Astrocyte (in vitro differentiated cells and primary cell): ENCODE measurements at regions not wholly inside any gene's neighbourhood (a gene's known extent, or its start where the extent isn't known, plus 50 kb on each side); places are given as distances from the start of the nearest gene placed in this dataset.
"Not testable (repeated sequence)": the region's sequence is repeated elsewhere in the genome, so short reads cannot be mapped to it uniquely, and the experiment has no call there.

Source experiments
- DNase-seq: peaks from one replicate; pipeline ENCODE4 v3.0.0-alpha.2; 2010; ENCODE audit warnings: low read depth
- FAIRE-seq: peaks from 2 replicates; lab custom pipeline; 2011; peaks lifted over from hg19 to GRCh38; lab: Jason Lieb, UNC
- H2AFZ ChIP-seq: 2 replicates; pipeline ENCODE4 v1.6.0; 2012; ENCODE audit warnings: low read depth, low read length, inconsistent platforms
- H3K27ac ChIP-seq: 2 replicates; pipeline ENCODE4 v1.5.1; 2011; ENCODE audit warnings: low read depth, low read length, inconsistent platforms
- H3K27me3 ChIP-seq: 2 replicates; pipeline ENCODE4 v1.6.0; 2011; ENCODE audit warnings: low read length, inconsistent platforms; ENCODE audit not compliant: insufficient read depth
- H3K36me3 ChIP-seq: 2 replicates; pipeline ENCODE4 v1.5.1; 2011; ENCODE audit warnings: low read length, inconsistent platforms; ENCODE audit not compliant: insufficient read depth
- H3K4me1 ChIP-seq: 2 replicates; pipeline ENCODE4 v1.5.1; 2011; ENCODE audit warnings: low read length, inconsistent platforms; ENCODE audit not compliant: insufficient read depth
- H3K4me2 ChIP-seq: 2 replicates; pipeline ENCODE4 v1.6.0; 2012; ENCODE audit warnings: low read length, inconsistent platforms
- H3K4me3 ChIP-seq: 2 replicates; pipeline ENCODE4 v1.5.1; 2011; ENCODE audit warnings: low read depth, mild to moderate bottlenecking, low read length, inconsistent platforms; ENCODE audit not compliant: insufficient read depth
- H3K79me2 ChIP-seq: 2 replicates; pipeline ENCODE4 v1.6.0; 2012; ENCODE audit warnings: mild to moderate bottlenecking, low read length, inconsistent platforms; ENCODE audit not compliant: insufficient read depth
- H3K9ac ChIP-seq: 2 replicates; pipeline ENCODE4 v1.6.0; 2012; ENCODE audit warnings: mild to moderate bottlenecking, low read length, inconsistent platforms
- H3K9me3 ChIP-seq: 2 replicates; pipeline ENCODE4 v1.5.1; 2012; ENCODE audit warnings: low read depth, mild to moderate bottlenecking, low read length, inconsistent platforms; ENCODE audit not compliant: insufficient read depth
- H4K20me1 ChIP-seq: 2 replicates; pipeline ENCODE4 v1.6.0; 2012; ENCODE audit warnings: low read length, inconsistent platforms; ENCODE audit not compliant: insufficient read depth
- H3K27ac Mint-ChIP-seq: one replicate; pipeline ENCODE4 v1.8.0; 2021; ENCODE audit warnings: mild to moderate bottlenecking, mixed read lengths; ENCODE audit not compliant: unreplicated experiment
- H3K27me3 Mint-ChIP-seq: one replicate; pipeline ENCODE4 v1.8.0; 2021; ENCODE audit warnings: low read depth, mixed read lengths; ENCODE audit not compliant: unreplicated experiment
- H3K36me3 Mint-ChIP-seq: one replicate; pipeline ENCODE4 v1.8.0; 2021; ENCODE audit warnings: low read depth, mixed read lengths; ENCODE audit not compliant: unreplicated experiment
- H3K4me1 Mint-ChIP-seq: one replicate; pipeline ENCODE4 v1.8.0; 2021; ENCODE audit warnings: low read depth, mixed read lengths; ENCODE audit not compliant: unreplicated experiment
- H3K4me3 Mint-ChIP-seq: one replicate; pipeline ENCODE4 v1.8.0; 2021; ENCODE audit warnings: mild to moderate bottlenecking, moderate library complexity, mixed read lengths; ENCODE audit not compliant: unreplicated experiment
- H3K9me3 Mint-ChIP-seq: one replicate; pipeline ENCODE4 v1.8.0; 2021; ENCODE audit warnings: mild to moderate bottlenecking, mixed read lengths; ENCODE audit not compliant: unreplicated experiment
- EZH2 ChIP-seq: IDR thresholded peaks from 2 replicates; pipeline ENCODE4 v1.6.1; 2012; ENCODE audit warnings: mild to moderate bottlenecking, low read length, inconsistent platforms; ENCODE audit not compliant: insufficient read depth
- TF ChIP-seq, protein P1 (sequence below): IDR thresholded peaks from 2 replicates; pipeline ENCODE4 v1.5.1; 2011; ENCODE audit warnings: low read depth, mild to moderate bottlenecking, inconsistent platforms, low read length, moderate library complexity; ENCODE audit not compliant: insufficient read depth

DNA sequence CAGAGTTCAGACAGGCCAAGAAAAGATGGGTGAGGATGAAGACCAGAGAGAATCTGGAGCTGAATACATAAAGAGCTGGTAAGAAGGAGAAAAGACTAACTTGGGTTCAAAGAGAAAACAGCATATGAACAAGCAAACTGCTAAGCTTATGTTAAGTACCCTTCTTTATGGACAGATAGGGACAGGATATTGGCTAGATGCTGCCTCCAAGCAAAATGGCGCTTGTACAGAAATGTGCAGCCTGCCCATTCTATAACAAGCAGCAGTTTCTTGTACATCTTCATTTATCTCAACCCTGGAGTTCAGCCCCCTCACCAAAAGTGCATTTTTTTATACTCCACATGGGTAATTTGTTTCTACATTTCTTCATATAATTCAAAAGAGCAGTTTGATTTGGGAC, 184.5 kb downstream of the RMST start:
- FAIRE-seq (no peak), DNase-seq (no peak)
- no peak overlapping the region for H3K27ac Mint-ChIP-seq
- H3K4me2 ChIP-seq, result no peak overlapping the region
- H3K36me3 ChIP-seq, result no peaks in the 10 kb centered on the region
- no peaks in the 10 kb centered on the region for H4K20me1 ChIP-seq
- no peaks in the 10 kb centered on the region for H3K9me3 ChIP-seq
- H3K27me3 ChIP-seq, result no peaks in the 10 kb centered on the region
- no peak overlapping the region for H2AFZ ChIP-seq
- no peak overlapping the region for H3K4me3 ChIP-seq
- no peaks in the 10 kb centered on the region for H3K27me3 Mint-ChIP-seq
- peaks cover 5% of the 10 kb centered on the region for H3K4me1 Mint-ChIP-seq
- TF ChIP-seq, protein P1, sequence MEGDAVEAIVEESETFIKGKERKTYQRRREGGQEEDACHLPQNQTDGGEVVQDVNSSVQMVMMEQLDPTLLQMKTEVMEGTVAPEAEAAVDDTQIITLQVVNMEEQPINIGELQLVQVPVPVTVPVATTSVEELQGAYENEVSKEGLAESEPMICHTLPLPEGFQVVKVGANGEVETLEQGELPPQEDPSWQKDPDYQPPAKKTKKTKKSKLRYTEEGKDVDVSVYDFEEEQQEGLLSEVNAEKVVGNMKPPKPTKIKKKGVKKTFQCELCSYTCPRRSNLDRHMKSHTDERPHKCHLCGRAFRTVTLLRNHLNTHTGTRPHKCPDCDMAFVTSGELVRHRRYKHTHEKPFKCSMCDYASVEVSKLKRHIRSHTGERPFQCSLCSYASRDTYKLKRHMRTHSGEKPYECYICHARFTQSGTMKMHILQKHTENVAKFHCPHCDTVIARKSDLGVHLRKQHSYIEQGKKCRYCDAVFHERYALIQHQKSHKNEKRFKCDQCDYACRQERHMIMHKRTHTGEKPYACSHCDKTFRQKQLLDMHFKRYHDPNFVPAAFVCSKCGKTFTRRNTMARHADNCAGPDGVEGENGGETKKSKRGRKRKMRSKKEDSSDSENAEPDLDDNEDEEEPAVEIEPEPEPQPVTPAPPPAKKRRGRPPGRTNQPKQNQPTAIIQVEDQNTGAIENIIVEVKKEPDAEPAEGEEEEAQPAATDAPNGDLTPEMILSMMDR, result no peak
- TF ChIP-seq EZH2, result no peak
- H3K36me3 Mint-ChIP-seq, result no peaks in the 10 kb centered on the region
- no peaks in the 10 kb centered on the region for H3K79me2 ChIP-seq
- no peak overlapping the region for H3K4me3 Mint-ChIP-seq
- H3K9ac ChIP-seq, result no peak overlapping the region
- H3K27ac ChIP-seq, result no peak overlapping the region
- H3K4me1 ChIP-seq, result peaks cover 5% of the 10 kb centered on the region
- peaks cover 3% of the 10 kb centered on the region for H3K9me3 Mint-ChIP-seq

- Histone ChIP-seq H3K27ac (no peak overlapping the region), H3K4me3 (no peak overlapping the region), H3K27me3 (no peaks in the 10 kb centered on the region), H3K36me3 (no peaks in the 10 kb centered on the region), H3K4me2 (no peak overlapping the region), H3K4me1 (peaks cover 5% of the 10 kb centered on the region), H2AFZ (no peak overlapping the region), H3K9me3 (no peaks in the 10 kb centered on the region), H4K20me1 (no peaks in the 10 kb centered on the region), H3K9ac (no peak overlapping the region), H3K79me2 (no peaks in the 10 kb centered on the region)
- H3K27ac Mint-ChIP-seq, result peak overlapping the region; percentile 80
- H3K9me3 Mint-ChIP-seq, result peaks cover 3% of the 10 kb centered on the region
- FAIRE-seq, result no peak
- H3K4me1 Mint-ChIP-seq, result peaks cover 5% of the 10 kb centered on the region
- H3K27me3 Mint-ChIP-seq, result no peaks in the 10 kb centered on the region
- TF ChIP-seq EZH2, result no peak
- TF ChIP-seq, protein P1, result no peak
- DNase-seq, result peak; percentile 72
- no peak overlapping the region for H3K4me3 Mint-ChIP-seq
- no peaks in the 10 kb centered on the region for H3K36me3 Mint-ChIP-seq
Observed at GRCh38 chr12:97650242-97650641, 187.6 kb downstream of the RMST start.

GRCh38 chr12:97656548-97656947, 193.9 kb downstream of the RMST start:
- not testable (repeated sequence) for H3K27me3 ChIP-seq, H2AFZ ChIP-seq, H3K4me1 ChIP-seq, H3K27ac ChIP-seq, FAIRE-seq, H3K27ac Mint-ChIP-seq, H3K9me3 ChIP-seq, DNase-seq, H3K4me1 Mint-ChIP-seq, H3K36me3 Mint-ChIP-seq, H3K4me3 ChIP-seq, H3K36me3 ChIP-seq, H3K9ac ChIP-seq, H3K79me2 ChIP-seq, H3K9me3 Mint-ChIP-seq, H3K4me3 Mint-ChIP-seq, H3K27me3 Mint-ChIP-seq, H3K4me2 ChIP-seq, H4K20me1 ChIP-seq
